ENCODE measurements at regions not wholly inside any gene's neighbourhood (a gene's known extent, or its start where the extent isn't known, plus 50 kb on each side); places are given as distances from the start of the nearest gene placed in this dataset.
A peak's percentile ranks its signal among the peaks of the same experiment; 100 is the strongest.

- H3K4me3 ChIP-seq (ENCODE audit: low read length), result no peak overlapping the region
- TF ChIP-seq CTCF (conservative IDR thresholded peaks at IDR 0.05; ENCODE audit: low read depth, low read length), result no peak
- DNase-seq (ENCODE audit: low read depth), result no peak
Observed at GRCh38 chr2:180901331-180901730, 79.1 kb upstream of the UBE2E3 start.

- no peak for TF ChIP-seq CTCF (conservative IDR thresholded peaks at IDR 0.05; ENCODE audit: low read depth, low read length)
- DNase-seq (ENCODE audit: low read depth), result no peak
- no peak overlapping the region for H3K4me3 ChIP-seq (ENCODE audit: low read length)
Observed at GRCh38 chr2:180893752-180894151, 86.7 kb upstream of the UBE2E3 start.

GRCh38 chr2:180892091-180892490 lies 88.3 kb upstream of the UBE2E3 start:
- no peak for TF ChIP-seq CTCF (conservative IDR thresholded peaks at IDR 0.05; ENCODE audit: low read depth, low read length)
- no peak overlapping the region for H3K4me3 ChIP-seq (ENCODE audit: low read length)
- no peak for DNase-seq (ENCODE audit: low read depth)

- DNase-seq (ENCODE audit: low read depth), result no peak
- TF ChIP-seq CTCF (conservative IDR thresholded peaks at IDR 0.05; ENCODE audit: low read depth, low read length), result no peak
- no peak overlapping the region for H3K4me3 ChIP-seq (ENCODE audit: low read length)
Observed at GRCh38 chr2:180891360-180891759, 89.0 kb upstream of the UBE2E3 start.

- no peak for TF ChIP-seq CTCF (conservative IDR thresholded peaks at IDR 0.05; ENCODE audit: low read depth, low read length)
- peak; percentile 48 for DNase-seq (ENCODE audit: low read depth)
- H3K4me3 ChIP-seq (ENCODE audit: low read length), result no peak overlapping the region
Observed at GRCh38 chr2:180890781-180891180, 89.6 kb upstream of the UBE2E3 start.

GRCh38 chr2:180882959-180883358 lies 97.4 kb upstream of the UBE2E3 start:
- H3K4me3 ChIP-seq (ENCODE audit: low read length), result no peak overlapping the region

GRCh38 chr2:180876506-180876905 lies 103.9 kb upstream of the UBE2E3 start:
- no peak overlapping the region for H3K4me3 ChIP-seq (ENCODE audit: low read length)
- DNase-seq (ENCODE audit: low read depth), result no peak

More at GRCh38 chr2:180882959-180883358, 97.4 kb upstream of the UBE2E3 start:
- no peak for TF ChIP-seq CTCF (conservative IDR thresholded peaks at IDR 0.05; ENCODE audit: low read depth, low read length)
- no peak for DNase-seq (ENCODE audit: low read depth)

More at GRCh38 chr2:180876506-180876905, 103.9 kb upstream of the UBE2E3 start:
- no peak for TF ChIP-seq CTCF (conservative IDR thresholded peaks at IDR 0.05; ENCODE audit: low read depth, low read length)

Measured in retinal pigment epithelial cell (primary cell).